CD4-positive, alpha-beta T cell treated with Interleukin-17A for 1 hour (primary cell): ENCODE measurements at regions not wholly inside any gene's neighbourhood (a gene's known extent, or its start where the extent isn't known, plus 50 kb on each side); places are given as distances from the start of the nearest gene placed in this dataset.

Experiments used
- DNase-seq: peaks from one replicate; pipeline ENCODE4 v3.0.0-alpha.2; 2020

DNA sequence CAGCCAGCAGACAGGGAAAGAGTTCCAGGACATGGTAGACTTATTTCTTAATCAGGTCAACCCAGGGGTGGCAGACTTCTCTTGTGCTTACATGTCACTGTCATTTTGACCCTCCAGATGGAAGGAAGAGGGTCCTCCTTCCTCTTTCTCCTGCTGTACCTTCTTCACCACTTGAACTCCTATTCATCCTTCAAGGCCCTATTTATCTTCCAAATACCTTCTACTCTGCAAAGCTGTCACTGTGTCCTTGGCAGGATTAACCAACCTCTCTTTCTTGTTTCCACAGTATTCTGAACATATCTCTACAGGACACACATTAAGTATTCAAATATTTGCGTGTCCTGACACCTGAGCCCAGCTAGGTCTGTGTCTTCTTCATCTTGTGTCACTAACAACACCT, 163.1 kb downstream of the DICER1 start:
- no peak for DNase-seq

DNA sequence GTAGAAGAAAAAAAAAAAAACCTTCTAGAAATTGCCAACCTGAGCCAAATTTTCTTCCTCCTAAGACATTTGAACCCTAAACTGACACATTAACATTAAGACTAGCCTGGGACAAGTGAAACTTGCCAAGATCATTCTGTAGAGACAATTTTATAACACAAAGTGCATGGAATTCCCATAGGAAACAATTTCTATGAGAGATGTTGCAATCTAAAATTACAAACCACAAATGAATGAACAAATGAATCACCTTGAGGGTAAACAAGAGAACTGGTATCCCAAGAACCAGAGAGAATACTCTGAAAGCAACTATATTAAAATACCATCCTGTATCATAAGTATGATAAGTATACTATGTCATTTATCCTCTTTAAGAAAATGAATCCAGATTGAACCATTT, 165.3 kb downstream of the DICER1 start:
- DNase-seq = no peak

DNA sequence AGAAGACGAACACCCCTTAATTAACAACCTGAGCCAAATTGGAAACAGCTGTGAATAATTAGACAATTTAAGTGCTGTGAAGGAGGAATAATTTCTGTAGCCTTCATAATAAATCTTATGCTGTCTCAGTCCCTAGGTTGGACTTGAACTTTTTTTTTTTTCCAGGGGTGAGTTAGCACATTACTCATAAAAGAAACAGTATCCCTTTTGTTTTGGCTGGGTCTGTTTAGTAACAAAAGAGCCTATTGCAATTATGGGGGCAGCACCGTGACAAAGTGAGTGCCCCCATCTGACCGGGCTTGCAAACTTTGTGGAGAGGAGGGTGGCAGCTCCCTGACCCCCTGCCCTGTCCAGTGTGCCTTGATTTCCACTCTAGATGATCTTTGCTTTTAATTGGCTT, 167.4 kb downstream of the DICER1 start:
- DNase-seq = no peak

- no peak for DNase-seq
These were observed 167.9 kb downstream of the DICER1 start for GRCh38 chr14:94989417-94989816.

GRCh38 chr14:94987409-94987808, 169.9 kb downstream of the DICER1 start:
- no peak for DNase-seq

GRCh38 chr14:94979891-94980290, 177.4 kb downstream of the DICER1 start:
- no peak for DNase-seq

GRCh38 chr14:94977016-94977415, 180.3 kb downstream of the DICER1 start:
- no peak for DNase-seq

DNA sequence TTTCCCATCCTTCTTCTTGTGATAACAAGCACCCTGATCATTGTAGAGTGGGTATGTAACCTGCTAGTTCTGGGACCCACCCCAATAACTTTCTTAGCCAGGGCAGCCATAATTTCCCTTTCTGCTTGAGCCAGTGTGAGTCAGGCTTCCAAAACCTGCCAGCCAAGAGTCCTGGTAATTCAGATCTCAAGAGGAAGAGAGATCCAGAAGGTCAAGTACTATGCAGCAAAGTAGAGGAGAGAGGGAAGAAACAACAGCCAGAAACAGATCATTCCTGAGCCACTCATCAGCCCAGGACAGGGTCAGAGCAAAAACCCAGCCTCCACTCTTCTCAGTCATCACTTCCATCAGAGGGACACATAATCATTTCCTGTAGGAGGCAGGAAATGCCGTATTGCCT, 182.0 kb downstream of the DICER1 start:
- DNase-seq = no peak

DNA sequence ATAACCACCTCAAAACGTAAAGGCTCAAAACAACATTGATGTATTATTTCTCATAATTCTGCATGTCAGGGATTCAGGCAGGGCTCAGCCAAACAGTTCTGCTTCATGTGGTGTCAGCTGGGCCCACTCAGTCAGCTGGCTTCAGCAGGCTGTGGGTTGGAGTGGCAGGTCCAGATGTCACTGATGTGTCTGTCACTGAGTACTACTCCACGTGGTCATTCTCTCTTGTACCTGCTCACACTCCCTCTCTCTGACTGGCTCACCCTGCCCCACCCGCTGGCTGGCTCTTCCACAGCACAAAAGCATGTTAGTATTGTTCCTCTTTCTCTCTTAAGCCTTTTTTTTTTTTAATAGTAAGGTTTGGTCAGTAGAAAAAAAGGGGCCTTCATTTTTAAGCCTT, 182.4 kb downstream of the DICER1 start:
- DNase-seq = no peak

DNA sequence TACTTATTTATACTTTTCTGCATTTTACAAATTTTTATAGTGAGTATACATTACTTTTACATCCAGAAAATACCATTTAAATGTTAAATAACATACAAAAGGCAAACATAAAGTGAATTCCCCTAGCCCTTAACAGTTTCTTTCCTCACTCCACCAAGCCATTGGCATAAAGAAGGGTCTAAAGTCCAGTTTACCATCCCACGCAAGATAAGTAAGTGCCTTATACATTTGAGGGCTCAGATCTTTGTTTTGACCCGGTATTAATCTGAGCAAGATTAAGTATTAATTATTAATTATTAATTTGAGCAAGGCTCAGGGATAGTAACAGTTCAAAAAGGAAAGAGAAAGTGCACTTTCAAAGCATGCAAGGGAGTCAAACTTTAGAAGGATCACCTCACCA, 182.9 kb downstream of the DICER1 start:
- DNase-seq = no peak

GRCh38 chr14:94971750-94972149, 185.6 kb downstream of the DICER1 start:
- no peak for DNase-seq

DNA sequence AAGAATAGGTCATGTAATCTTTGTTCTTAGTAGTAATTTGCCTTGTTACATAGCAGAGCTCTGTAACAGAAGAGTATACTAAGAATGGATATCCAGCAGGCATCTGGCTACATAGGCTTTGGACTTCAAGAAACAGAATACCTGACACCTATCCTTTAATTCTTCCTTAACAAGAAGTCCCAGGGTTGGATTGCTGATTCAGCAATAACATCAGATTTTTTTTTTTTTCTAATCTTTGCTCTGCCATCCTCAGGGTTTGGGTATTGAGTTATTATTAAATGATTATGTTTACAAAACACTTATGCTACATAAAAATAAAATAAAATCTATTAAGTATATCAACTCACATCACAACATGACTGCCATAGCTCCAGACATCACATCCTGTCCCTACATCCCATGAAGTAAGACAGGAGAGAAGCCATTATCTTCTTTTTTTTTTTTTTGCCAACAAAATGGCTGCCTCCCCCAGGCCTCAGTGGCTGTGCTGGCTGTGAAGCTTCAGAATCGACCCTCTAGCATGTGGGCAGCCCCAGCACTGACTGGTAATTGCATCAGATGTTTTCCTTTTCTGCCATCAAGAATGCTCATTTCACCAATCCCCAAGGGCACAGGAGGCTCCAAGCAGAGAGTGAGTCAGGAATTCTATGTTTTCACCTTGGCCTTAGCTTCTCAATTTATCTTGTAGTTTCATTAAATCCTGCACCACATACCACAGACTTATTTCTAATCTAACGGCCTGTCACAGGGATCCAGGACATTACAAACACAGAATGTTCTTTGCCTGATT, 186.2 kb downstream of the DICER1 start:
- DNase-seq = no peak

DNA sequence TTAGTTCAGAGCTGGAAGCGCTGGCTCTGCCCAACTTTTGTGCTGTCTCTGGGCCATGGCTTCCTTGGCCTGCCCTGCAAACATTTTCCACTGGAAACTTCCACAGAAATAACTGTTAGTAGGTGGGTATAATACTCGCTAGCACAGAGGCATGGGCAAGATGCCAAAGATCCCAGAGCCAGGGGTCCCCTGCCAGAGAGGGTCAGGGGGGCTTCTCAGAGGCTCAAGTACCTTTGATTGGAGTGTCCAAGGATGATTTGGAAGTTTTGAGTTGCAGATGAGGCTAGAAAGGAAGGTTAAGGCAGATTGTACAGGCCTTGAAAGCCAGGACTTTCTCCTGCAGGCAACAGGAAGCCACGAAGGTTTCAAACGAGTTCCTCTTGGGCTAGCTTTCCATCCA, 187.6 kb downstream of the DICER1 start:
- DNase-seq = no peak

- DNase-seq = no peak
These were observed 190.5 kb downstream of the DICER1 start for GRCh38 chr14:94966868-94967267.

- DNase-seq = no peak
These were observed 191.0 kb downstream of the DICER1 start for GRCh38 chr14:94966344-94966743.

DNA sequence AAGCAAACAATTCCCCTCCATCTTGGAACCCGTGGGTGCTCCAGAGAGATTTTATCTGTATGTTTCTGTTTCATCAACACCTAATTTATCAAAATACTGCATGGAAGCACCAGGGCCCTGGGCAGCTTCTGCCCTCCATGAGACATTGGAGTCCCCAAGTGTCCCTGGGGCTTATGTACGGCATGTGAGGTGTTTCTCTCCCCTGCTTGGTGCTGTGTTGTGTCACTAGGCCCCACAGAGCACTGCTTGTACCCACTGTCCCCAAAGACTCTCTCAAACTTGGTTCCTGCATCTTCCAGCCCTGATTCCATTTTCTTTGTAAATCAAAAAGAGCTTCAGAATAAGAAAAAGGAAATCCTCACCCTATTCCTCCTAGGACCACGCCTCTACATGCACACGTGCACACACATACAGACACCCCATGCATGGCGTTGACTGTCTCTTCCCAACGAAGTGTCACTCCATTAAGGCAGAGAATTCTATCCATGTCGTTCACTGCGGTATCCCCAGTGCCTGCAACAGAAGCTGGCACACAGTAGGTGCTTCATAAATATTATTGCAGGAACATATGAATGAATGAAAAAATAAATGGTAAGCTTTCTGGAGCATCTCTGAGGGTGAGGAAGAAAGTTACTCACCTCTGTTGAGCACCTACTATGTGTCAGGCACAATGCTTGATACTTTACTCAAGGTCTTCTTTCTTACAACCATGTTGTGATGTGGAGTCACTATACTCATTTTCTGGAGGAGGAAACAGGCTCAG, 191.6 kb downstream of the DICER1 start:
- DNase-seq = no peak

GRCh38 chr14:94964931-94965330, 192.4 kb downstream of the DICER1 start:
- no peak for DNase-seq

DNA sequence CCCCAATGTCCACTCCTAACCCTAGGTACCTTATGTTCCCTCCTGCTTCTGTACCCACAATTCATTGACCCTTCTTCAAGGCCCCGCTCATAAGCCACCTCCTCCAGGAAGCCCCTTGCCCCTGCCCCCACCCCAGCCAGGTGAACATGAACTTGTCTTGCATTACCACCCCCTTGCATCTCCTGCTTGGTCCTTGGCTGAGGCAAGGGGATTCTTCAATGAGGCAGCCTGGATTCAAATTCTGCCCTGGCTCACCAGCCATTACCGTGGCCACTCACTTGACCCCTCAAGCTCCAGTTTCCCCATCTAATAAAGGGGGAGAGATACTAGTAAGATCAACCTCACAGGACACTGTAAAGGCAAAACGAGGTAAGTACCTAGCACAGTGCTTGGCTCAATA, 193.1 kb downstream of the DICER1 start:
- DNase-seq = no peak

GRCh38 chr14:94963051-94963450, 193.1 kb upstream of the GSC start:
- DNase-seq = no peak

GRCh38 chr14:94962166-94962575, 192.3 kb upstream of the GSC start:
- DNase-seq = no peak

- DNase-seq = no peak
These were observed 191.7 kb upstream of the GSC start for GRCh38 chr14:94961386-94962165.

DNA sequence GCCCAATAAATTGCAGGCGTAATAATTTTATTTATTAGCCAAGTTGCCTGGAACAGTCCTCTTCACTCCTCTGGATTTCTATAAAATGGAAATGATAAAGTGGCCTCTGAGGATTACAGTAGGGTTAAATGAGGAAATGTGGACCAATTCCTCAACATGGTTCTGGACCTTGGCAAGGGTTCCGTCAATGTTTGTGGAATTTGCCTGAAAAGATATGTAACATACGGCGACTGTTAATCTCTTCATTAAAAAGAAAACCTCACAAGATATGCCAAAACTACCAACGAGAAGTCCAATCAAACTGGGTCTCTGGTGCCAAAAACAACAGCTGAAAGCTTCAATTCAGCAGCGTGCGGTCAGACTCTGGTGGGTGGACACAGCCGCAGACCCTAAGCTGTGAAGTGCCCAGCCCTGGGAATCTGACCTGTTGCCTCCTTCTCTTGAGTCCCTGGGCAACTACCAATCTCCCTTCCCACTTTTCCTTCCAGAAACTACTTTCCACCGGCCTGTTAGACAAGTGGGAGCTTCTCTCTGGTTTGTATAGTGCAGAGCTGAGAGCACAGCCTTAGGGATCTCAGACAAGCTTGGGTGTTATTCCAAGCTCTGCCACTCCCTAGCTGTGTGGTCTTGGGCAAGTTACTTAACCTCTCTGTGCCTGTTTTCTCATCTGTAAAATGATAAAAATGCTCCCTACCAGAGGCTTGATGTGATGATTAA, 190.5 kb upstream of the GSC start:
- DNase-seq = no peak
